Caco-2 (cell line): ENCODE measurements at regions not wholly inside any gene's neighbourhood (a gene's known extent, or its start where the extent isn't known, plus 50 kb on each side); places are given as distances from the start of the nearest gene placed in this dataset.

Experiments used
- BruUV-seq: library from RNA; stranded (reverse); fragments of 400-500 nt; replicated peaks from 2 replicates; lab custom pipeline; 2021; lab: Mats Ljungman, UMichigan
- CTCF ChIA-PET: fragments of 300-600 bp; sonication (Branson Sonifier 250); formaldehyde crosslinking; loops from one replicate; lab custom pipeline; 2022; ENCODE audit warnings: antibody characterized with exemption; lab: Charles Lee
- POLR2A ChIA-PET: fragments of 300-600 bp; sonication (Branson Sonifier 250); formaldehyde crosslinking; loops from one replicate; lab custom pipeline; 2022; ENCODE audit warnings: antibody characterized with exemption; lab: Charles Lee
- DNase-seq, 2 experiments: peaks; one replicate each; pipeline versions ENCODE4 v3.0.0 to v3.0.0-alpha.2; 2020 to 2022
- H3K27me3 ChIP-seq: replicated peaks from 2 replicates; pipeline ENCODE4 v1.6.0; 2011; ENCODE audit warnings: low read length; ENCODE audit not compliant: control insufficient read depth, insufficient read depth
- H3K36me3 ChIP-seq: 2 replicates; pipeline ENCODE4 v1.5.1; 2011; ENCODE audit warnings: low read length; ENCODE audit not compliant: control insufficient read depth, insufficient read depth
- H3K4me1 ChIP-seq: fragments of 250-450 bp; sonication (Bioruptor Pico); 2 replicates; pipeline ENCODE4 v1.5.1; 2020; ENCODE audit warnings: mild to moderate bottlenecking
- H3K4me3 ChIP-seq: 2 replicates; pipeline ENCODE4 v1.5.1; 2011; ENCODE audit warnings: low read depth, mild to moderate bottlenecking, control low read depth, low read length
- H3K9me3 ChIP-seq: fragments of 250-450 bp; sonication (Bioruptor Pico); 2 replicates; pipeline ENCODE4 v1.5.1; 2020; ENCODE audit warnings: mild to moderate bottlenecking, moderate library complexity
- H3K27ac Mint-ChIP-seq: one replicate; pipeline ENCODE4 v1.8.0; 2022; ENCODE audit warnings: mixed read lengths; ENCODE audit not compliant: unreplicated experiment
- H3K27me3 Mint-ChIP-seq: one replicate; pipeline ENCODE4 v1.8.0; 2022; ENCODE audit warnings: mixed read lengths; ENCODE audit not compliant: insufficient read depth, unreplicated experiment
- H3K36me3 Mint-ChIP-seq: one replicate; pipeline ENCODE4 v1.8.0; 2022; ENCODE audit warnings: mild to moderate bottlenecking, mixed read lengths; ENCODE audit not compliant: insufficient read depth, unreplicated experiment
- H3K4me1 Mint-ChIP-seq: one replicate; pipeline ENCODE4 v1.8.0; 2022; ENCODE audit warnings: low read depth, mixed read lengths; ENCODE audit not compliant: unreplicated experiment
- H3K4me3 Mint-ChIP-seq: one replicate; pipeline ENCODE4 v1.8.0; 2022; ENCODE audit warnings: mild to moderate bottlenecking, moderate library complexity, mixed read lengths; ENCODE audit not compliant: unreplicated experiment
- H3K9me3 Mint-ChIP-seq: one replicate; pipeline ENCODE4 v1.8.0; 2022; ENCODE audit warnings: mixed read lengths; ENCODE audit not compliant: unreplicated experiment
- CTCF ChIP-seq, 2 experiments: fragments of 200-600 bp in 1 of 2; IDR thresholded peaks; 1 replicate in 1 of 2; 2 replicates in 1 of 2; pipeline versions ENCODE4 v1.5.1 to v1.8.0; 2011 to 2022; ENCODE audit warnings: antibody characterized with exemption in 1 of 2, control low read depth in 1 of 2, inconsistent platforms in 1 of 2, low read depth in 1 of 2, low read length in 1 of 2, mild to moderate bottlenecking in 1 of 2, moderate library complexity in 1 of 2; ENCODE audit not compliant: insufficient read depth in 1 of 2, severe bottlenecking in 1 of 2, unreplicated experiment in 1 of 2
- intact Hi-C: fragments of 100-400 bp; cut with micrococcal nuclease; formaldehyde crosslinking; loops from one replicate; pipeline ENCODE4 v1.10.0; 2022; ENCODE audit not compliant: unreplicated experiment

- Mint-ChIP-seq H3K4me3 (no peak overlapping the region), H3K27me3 (no peaks in the 10 kb centered on the region), H3K27ac (no peak overlapping the region), H3K36me3 (no peaks in the 10 kb centered on the region), H3K4me1 (no peaks in the 10 kb centered on the region), H3K9me3 (peaks cover 1% of the 10 kb centered on the region)
- intact Hi-C loops: no loop called here
- CTCF ChIA-PET: no interaction called here
- Histone ChIP-seq H3K27me3 (no peaks in the 10 kb centered on the region), H3K4me3 (no peak overlapping the region), H3K9me3 (no peaks in the 10 kb centered on the region), H3K36me3 (no peaks in the 10 kb centered on the region), H3K4me1 (no peaks in the 10 kb centered on the region)
- POLR2A ChIA-PET: no interaction called here
- TF ChIP-seq CTCF (IDR thresholded peaks at IDR 0.05; ENCODE audit: insufficient read depth in 1 of 2, low read depth in 1 of 2, low read length in 1 of 2, severe bottlenecking in 1 of 2, unreplicated experiment in 1 of 2): no peak
- BruUV-seq: no TSS peak
- no peak for DNase-seq
Observed at GRCh38 chr7:33793616-33794015, 111.7 kb upstream of the BMPER start.

- no peak for DNase-seq
- Histone ChIP-seq H3K36me3 (no peaks in the 10 kb centered on the region), H3K4me3 (no peak overlapping the region), H3K27me3 (no peaks in the 10 kb centered on the region), H3K9me3 (no peaks in the 10 kb centered on the region), H3K4me1 (no peaks in the 10 kb centered on the region)
- no peaks in the 10 kb centered on the region for H3K36me3 Mint-ChIP-seq
- no peak for TF ChIP-seq CTCF (IDR thresholded peaks at IDR 0.05; ENCODE audit: insufficient read depth in 1 of 2, low read depth in 1 of 2, low read length in 1 of 2, severe bottlenecking in 1 of 2, unreplicated experiment in 1 of 2)
- ChIA-PET POLR2A (no interaction called here), CTCF (no interaction called here)
- H3K27ac Mint-ChIP-seq: no peak overlapping the region
- H3K4me3 Mint-ChIP-seq: no peak overlapping the region
- no peaks in the 10 kb centered on the region for H3K27me3 Mint-ChIP-seq
- no TSS peak for BruUV-seq
- intact Hi-C loops: no loop called here
- H3K4me1 Mint-ChIP-seq: no peaks in the 10 kb centered on the region
- peaks cover 9% of the 10 kb centered on the region for H3K9me3 Mint-ChIP-seq
Observed at GRCh38 chr7:33794419-33794818, 110.9 kb upstream of the BMPER start.

- H3K27ac Mint-ChIP-seq: no peak overlapping the region
- intact Hi-C loops: no loop called here
- ChIA-PET CTCF (no interaction called here), POLR2A (no interaction called here)
- Histone ChIP-seq H3K27me3 (no peaks in the 10 kb centered on the region), H3K4me1 (no peaks in the 10 kb centered on the region), H3K4me3 (no peak overlapping the region), H3K9me3 (no peaks in the 10 kb centered on the region), H3K36me3 (no peaks in the 10 kb centered on the region)
- H3K36me3 Mint-ChIP-seq: no peaks in the 10 kb centered on the region
- H3K27me3 Mint-ChIP-seq: no peaks in the 10 kb centered on the region
- peaks cover 12% of the 10 kb centered on the region for H3K9me3 Mint-ChIP-seq
- H3K4me3 Mint-ChIP-seq: no peak overlapping the region
- H3K4me1 Mint-ChIP-seq: no peaks in the 10 kb centered on the region
- no peak for TF ChIP-seq CTCF (IDR thresholded peaks at IDR 0.05; ENCODE audit: insufficient read depth in 1 of 2, low read depth in 1 of 2, low read length in 1 of 2, severe bottlenecking in 1 of 2, unreplicated experiment in 1 of 2)
- DNase-seq: no peak
- no TSS peak for BruUV-seq
Observed at GRCh38 chr7:33794959-33795358, 110.4 kb upstream of the BMPER start.
